ENCODE measurements at regions not wholly inside any gene's neighbourhood (a gene's known extent, or its start where the extent isn't known, plus 50 kb on each side); places are given as distances from the start of the nearest gene placed in this dataset.

- DNase-seq (no peak), ATAC-seq (replicated peaks in 1 of 4) (no peak)
- Mint-ChIP-seq H3K27me3 (no peaks in the 10 kb centered on the region), H3K4me3 (no peak overlapping the region), H3K36me3 (no peaks in the 10 kb centered on the region), H3K27ac (no peak overlapping the region), H3K4me1 (no peaks in the 10 kb centered on the region), H3K9me3 (peaks cover 10 to 18% (median 11%) of the 10 kb centered on the region in 3 donors)
- no CpG with 5 or more reads among the region's 1 CpG for WGBS (ENCODE audit: insufficient coverage)
- Histone ChIP-seq H3K27ac (ENCODE audit: low read length) (no peak overlapping the region), H3K4me1 (ENCODE audit: control insufficient read depth in 1 of 2, extremely low read depth in 1 of 2, insufficient read depth in 2 of 2, low read length in 2 of 2) (no peaks in the 10 kb centered on the region), H3K4me3 (ENCODE audit: control insufficient read depth in 1 of 2, extremely low read depth in 1 of 2, low read length in 1 of 2) (no peak overlapping the region), H3K36me3 (ENCODE audit: control insufficient read depth in 2 of 2, extremely low read depth in 1 of 2, insufficient read depth in 1 of 2, low read length in 1 of 2) (no peaks in the 10 kb centered on the region), H3K27me3 (replicated peaks in 1 of 2; ENCODE audit: control insufficient read depth in 2 of 2, extremely low read depth in 1 of 2, insufficient read depth in 2 of 2, low read length in 1 of 2) (no peaks in the 10 kb centered on the region), H3K9me3 (no peaks in the 10 kb centered on the region)
- ChIA-PET CTCF (no interaction called here), POLR2A (interaction anchor here in 1 of 2 donors (0.6 kb wide), 1 partner anchor 407 kb away, joined by 3 read pairs; no protein-coding TSS in a partner anchor)
Measured at GRCh38 chr2:107313316-107313715, 427.3 kb upstream of the ST6GAL2 start.

GRCh38 chr2:107320881-107321280 lies 434.9 kb upstream of the ST6GAL2 start:
- DNase-seq = no peak
- no peaks in the 10 kb centered on the region for H3K27me3 Mint-ChIP-seq
- Histone ChIP-seq H3K27me3 (replicated peaks in 1 of 2; ENCODE audit: control insufficient read depth in 2 of 2, extremely low read depth in 1 of 2, insufficient read depth in 2 of 2, low read length in 1 of 2) (no peaks in the 10 kb centered on the region), H3K4me1 (ENCODE audit: control insufficient read depth in 1 of 2, extremely low read depth in 1 of 2, insufficient read depth in 2 of 2, low read length in 2 of 2) (no peaks in the 10 kb centered on the region), H3K4me3 (ENCODE audit: control insufficient read depth in 1 of 2, extremely low read depth in 1 of 2, low read length in 1 of 2) (no peak overlapping the region), H3K36me3 (ENCODE audit: control insufficient read depth in 2 of 2, extremely low read depth in 1 of 2, insufficient read depth in 1 of 2, low read length in 1 of 2) (no peaks in the 10 kb centered on the region), H3K9me3 (no peaks in the 10 kb centered on the region), H3K27ac (ENCODE audit: low read length) (no peak overlapping the region)
- H3K9me3 Mint-ChIP-seq = peaks cover 0 to 11% (median 9%) of the 10 kb centered on the region in 3 donors
- no CpG with 5 or more reads among the region's 1 CpG for WGBS (ENCODE audit: insufficient coverage)
- H3K36me3 Mint-ChIP-seq = no peaks in the 10 kb centered on the region
- ATAC-seq (replicated peaks in 1 of 4) = no peak
- CTCF ChIA-PET = no interaction called here
- H3K4me3 Mint-ChIP-seq = no peak overlapping the region
- POLR2A ChIA-PET = no interaction called here
- H3K27ac Mint-ChIP-seq = no peak overlapping the region
- no peaks in the 10 kb centered on the region for H3K4me1 Mint-ChIP-seq

GRCh38 chr2:107322416-107322815 lies 436.4 kb upstream of the ST6GAL2 start:
- Mint-ChIP-seq H3K27me3 (no peaks in the 10 kb centered on the region), H3K9me3 (peaks cover 3 to 16% (median 16%) of the 10 kb centered on the region in 3 donors), H3K4me1 (no peaks in the 10 kb centered on the region), H3K4me3 (no peak overlapping the region), H3K27ac (no peak overlapping the region), H3K36me3 (no peaks in the 10 kb centered on the region)
- no peak for DNase-seq
- Histone ChIP-seq H3K27ac (ENCODE audit: low read length) (no peak overlapping the region), H3K4me3 (ENCODE audit: control insufficient read depth in 1 of 2, extremely low read depth in 1 of 2, low read length in 1 of 2) (no peak overlapping the region), H3K9me3 (no peaks in the 10 kb centered on the region), H3K36me3 (ENCODE audit: control insufficient read depth in 2 of 2, extremely low read depth in 1 of 2, insufficient read depth in 1 of 2, low read length in 1 of 2) (no peaks in the 10 kb centered on the region), H3K27me3 (replicated peaks in 1 of 2; ENCODE audit: control insufficient read depth in 2 of 2, extremely low read depth in 1 of 2, insufficient read depth in 2 of 2, low read length in 1 of 2) (no peaks in the 10 kb centered on the region), H3K4me1 (ENCODE audit: control insufficient read depth in 1 of 2, extremely low read depth in 1 of 2, insufficient read depth in 2 of 2, low read length in 2 of 2) (no peaks in the 10 kb centered on the region)
- ChIA-PET POLR2A (interaction anchor here in 1 of 2 donors (0.6 kb wide), 1 partner anchor 18 kb away, joined by 3 read pairs; no protein-coding TSS in a partner anchor), CTCF (no interaction called here)
- ATAC-seq (replicated peaks in 1 of 4) = no peak
- no CpG with 5 or more reads among the region's 6 CpGs for WGBS (ENCODE audit: insufficient coverage)

- peaks cover 2% of the 10 kb centered on the region for H3K9me3 ChIP-seq
- ChIA-PET POLR2A (no interaction called here), CTCF (no interaction called here)
- H3K27ac ChIP-seq (ENCODE audit: low read length) = no peak overlapping the region
- H3K4me1 ChIP-seq (ENCODE audit: control insufficient read depth in 1 of 2, extremely low read depth in 1 of 2, insufficient read depth in 2 of 2, low read length in 2 of 2) = no peaks in the 10 kb centered on the region
- Mint-ChIP-seq H3K27ac (no peak overlapping the region), H3K4me1 (no peaks in the 10 kb centered on the region), H3K4me3 (no peak overlapping the region), H3K27me3 (no peaks in the 10 kb centered on the region), H3K9me3 (peaks cover 9 to 19% (median 19%) of the 10 kb centered on the region in 3 donors), H3K36me3 (no peaks in the 10 kb centered on the region)
- DNase-seq = no peak
- ATAC-seq (replicated peaks in 1 of 4) = no peak
- 70% methylated on average over 8 of the region's 8 CpGs for WGBS (ENCODE audit: insufficient coverage)
- H3K27me3 ChIP-seq (replicated peaks in 1 of 2; ENCODE audit: control insufficient read depth in 2 of 2, extremely low read depth in 1 of 2, insufficient read depth in 2 of 2, low read length in 1 of 2) = no peaks in the 10 kb centered on the region
- H3K36me3 ChIP-seq (ENCODE audit: control insufficient read depth in 2 of 2, extremely low read depth in 1 of 2, insufficient read depth in 1 of 2, low read length in 1 of 2) = no peaks in the 10 kb centered on the region
- no peak overlapping the region for H3K4me3 ChIP-seq (ENCODE audit: control insufficient read depth in 1 of 2, extremely low read depth in 1 of 2, low read length in 1 of 2)
Measured at GRCh38 chr2:107323946-107324565, 438.1 kb upstream of the ST6GAL2 start.

GRCh38 chr2:107325981-107326786 lies 440.2 kb upstream of the ST6GAL2 start:
- Histone ChIP-seq H3K9me3 (peaks cover 2% of the 10 kb centered on the region), H3K36me3 (ENCODE audit: control insufficient read depth in 2 of 2, extremely low read depth in 1 of 2, insufficient read depth in 1 of 2, low read length in 1 of 2) (no peaks in the 10 kb centered on the region), H3K27me3 (replicated peaks in 1 of 2; ENCODE audit: control insufficient read depth in 2 of 2, extremely low read depth in 1 of 2, insufficient read depth in 2 of 2, low read length in 1 of 2) (no peaks in the 10 kb centered on the region), H3K27ac (ENCODE audit: low read length) (no peak overlapping the region), H3K4me1 (ENCODE audit: control insufficient read depth in 1 of 2, extremely low read depth in 1 of 2, insufficient read depth in 2 of 2, low read length in 2 of 2) (no peaks in the 10 kb centered on the region), H3K4me3 (ENCODE audit: control insufficient read depth in 1 of 2, extremely low read depth in 1 of 2, low read length in 1 of 2) (no peak overlapping the region)
- H3K36me3 Mint-ChIP-seq = no peaks in the 10 kb centered on the region
- H3K9me3 Mint-ChIP-seq = peaks cover 15 to 24% (median 20%) of the 10 kb centered on the region in 3 donors
- CTCF ChIA-PET = no interaction called here
- POLR2A ChIA-PET = no interaction called here
- H3K4me1 Mint-ChIP-seq = no peaks in the 10 kb centered on the region
- ATAC-seq (replicated peaks in 1 of 4) (no peak), DNase-seq (no peak)
- H3K27ac Mint-ChIP-seq = no peak overlapping the region
- no peak overlapping the region for H3K4me3 Mint-ChIP-seq
- no CpG with 5 or more reads among the region's 4 CpGs for WGBS (ENCODE audit: insufficient coverage)
- no peaks in the 10 kb centered on the region for H3K27me3 Mint-ChIP-seq

GRCh38 chr2:107334306-107334705 lies 448.3 kb upstream of the ST6GAL2 start:
- POLR2A ChIA-PET = no interaction called here
- peaks cover 13 to 21% (median 19%) of the 10 kb centered on the region in 3 donors for H3K9me3 Mint-ChIP-seq
- CTCF ChIA-PET = no interaction called here

More at GRCh38 chr2:107334306-107334705, 448.3 kb upstream of the ST6GAL2 start:
- H3K27me3 ChIP-seq (replicated peaks in 1 of 2; ENCODE audit: control insufficient read depth in 2 of 2, extremely low read depth in 1 of 2, insufficient read depth in 2 of 2, low read length in 1 of 2) = no peaks in the 10 kb centered on the region
- no peak for DNase-seq
- no CpG with 5 or more reads among the region's 2 CpGs for WGBS (ENCODE audit: insufficient coverage)
- Mint-ChIP-seq H3K4me3 (no peak overlapping the region), H3K27me3 (no peaks in the 10 kb centered on the region), H3K4me1 (no peaks in the 10 kb centered on the region), H3K27ac (no peak overlapping the region), H3K36me3 (no peaks in the 10 kb centered on the region)
- H3K36me3 ChIP-seq (ENCODE audit: control insufficient read depth in 2 of 2, extremely low read depth in 1 of 2, insufficient read depth in 1 of 2, low read length in 1 of 2) = no peaks in the 10 kb centered on the region
- no peak overlapping the region for H3K27ac ChIP-seq (ENCODE audit: low read length)
- ATAC-seq (replicated peaks in 1 of 4) = no peak
- no peaks in the 10 kb centered on the region for H3K9me3 ChIP-seq
- no peak overlapping the region for H3K4me3 ChIP-seq (ENCODE audit: control insufficient read depth in 1 of 2, extremely low read depth in 1 of 2, low read length in 1 of 2)
- no peaks in the 10 kb centered on the region for H3K4me1 ChIP-seq (ENCODE audit: control insufficient read depth in 1 of 2, extremely low read depth in 1 of 2, insufficient read depth in 2 of 2, low read length in 2 of 2)

Measured in T-cell (primary cell).